HG02852 (cell line): ENCODE measurements at regions not wholly inside any gene's neighbourhood (a gene's known extent, or its start where the extent isn't known, plus 50 kb on each side); places are given as distances from the start of the nearest gene placed in this dataset.
"Not testable (repeated sequence)": the region's sequence is repeated elsewhere in the genome, so short reads cannot be mapped to it uniquely, and the experiment has no call there.

Source experiments
- ATAC-seq: cut with Tn5 transposase; IDR thresholded peaks from one replicate; pipeline ENCODE4 v1.9.1; 2021; ENCODE audit warnings: mild to moderate bottlenecking, moderate library complexity; ENCODE audit not compliant: unreplicated experiment

DNA sequence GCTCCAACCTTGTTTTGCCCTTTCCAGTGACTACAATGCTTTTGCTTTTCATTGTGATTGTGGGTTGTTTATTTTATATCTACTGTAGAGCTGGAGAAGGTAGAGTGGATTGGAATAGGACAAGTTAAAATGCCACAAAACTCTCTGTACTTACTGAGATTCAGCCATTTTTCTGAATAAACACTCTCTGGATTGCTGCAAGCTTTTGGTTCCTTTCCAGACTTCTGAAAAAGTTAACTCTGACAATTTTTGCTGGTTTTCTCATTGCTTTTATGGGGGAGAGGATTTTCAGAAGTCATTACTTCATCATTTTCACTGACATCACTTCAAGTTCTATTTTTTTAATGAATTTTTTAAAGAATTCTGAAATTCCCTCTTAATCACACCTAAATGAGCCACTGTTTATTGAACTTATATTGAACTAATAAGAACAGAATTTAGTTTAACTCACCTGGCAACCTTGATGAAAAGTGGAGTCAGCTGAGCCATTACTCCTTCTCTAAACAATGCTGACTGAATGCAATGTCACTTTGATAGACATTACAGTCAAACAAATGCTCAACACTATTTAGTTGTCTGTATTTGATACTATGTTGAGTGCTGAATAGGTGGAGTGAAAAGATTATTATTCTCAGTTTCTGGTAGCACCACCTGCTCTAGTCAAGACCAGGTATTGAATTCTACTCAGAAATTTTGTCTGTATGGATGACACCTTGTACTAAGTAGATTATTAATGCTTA, 303.5 kb downstream of the DLEU7 start:
- no peak for ATAC-seq

DNA sequence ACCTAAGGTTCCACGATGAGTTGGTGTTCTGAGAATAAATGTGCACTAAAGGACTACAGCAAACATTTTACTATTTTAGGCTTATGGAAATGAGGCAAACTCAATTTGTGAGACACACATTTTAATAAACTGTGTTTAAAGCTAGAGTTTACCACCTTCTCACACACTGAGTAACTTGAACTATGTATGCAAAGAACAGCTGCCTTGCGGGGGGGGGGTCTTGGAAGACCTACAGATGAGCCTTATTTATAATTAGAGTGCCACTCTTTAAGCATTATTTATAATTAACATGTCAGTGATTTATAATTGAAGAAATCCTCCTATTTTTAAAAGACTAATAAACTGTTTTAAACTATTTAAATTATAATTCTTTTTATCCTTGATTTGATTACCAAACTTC, 300.4 kb downstream of the DLEU7 start:
- ATAC-seq: no peak

DNA sequence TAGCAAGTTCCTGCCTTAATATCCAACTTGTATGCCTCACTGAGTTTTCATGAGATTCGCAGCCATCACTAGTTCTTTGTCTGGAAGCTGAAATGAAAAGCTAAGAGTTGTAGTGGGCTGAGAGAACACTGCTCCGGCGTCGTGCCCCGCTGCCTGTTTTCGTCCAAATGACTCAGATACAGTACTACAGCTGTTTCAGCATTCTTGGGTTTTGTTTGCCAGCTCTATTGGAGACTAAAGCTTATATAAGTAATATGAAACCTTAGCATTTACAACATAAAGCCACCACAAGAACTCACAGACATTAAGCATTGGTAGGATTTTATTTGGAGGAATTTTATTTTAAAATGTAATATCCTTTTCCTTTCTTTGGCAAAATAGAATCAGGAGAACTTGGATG, 299.7 kb downstream of the DLEU7 start:
- no peak for ATAC-seq

DNA sequence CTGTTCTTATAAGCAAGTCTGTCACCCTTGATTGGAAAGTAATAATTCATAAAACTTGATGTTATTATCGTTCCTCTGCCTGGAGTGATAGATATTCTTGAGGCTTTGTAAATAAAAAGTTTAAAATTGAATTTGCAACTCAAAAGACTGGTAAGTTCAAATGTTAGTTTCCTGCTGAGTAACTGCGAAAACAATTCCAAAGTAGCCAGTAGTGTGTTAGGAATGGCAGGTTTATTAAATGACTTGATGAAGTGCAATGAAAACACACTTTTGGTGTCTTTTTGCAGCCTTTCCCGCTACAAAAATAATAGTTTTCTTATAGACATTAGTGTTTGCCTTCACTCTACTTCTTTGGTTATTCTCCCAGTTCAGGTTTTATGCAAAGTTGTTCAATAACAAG, 299.3 kb downstream of the DLEU7 start:
- ATAC-seq: no peak

DNA sequence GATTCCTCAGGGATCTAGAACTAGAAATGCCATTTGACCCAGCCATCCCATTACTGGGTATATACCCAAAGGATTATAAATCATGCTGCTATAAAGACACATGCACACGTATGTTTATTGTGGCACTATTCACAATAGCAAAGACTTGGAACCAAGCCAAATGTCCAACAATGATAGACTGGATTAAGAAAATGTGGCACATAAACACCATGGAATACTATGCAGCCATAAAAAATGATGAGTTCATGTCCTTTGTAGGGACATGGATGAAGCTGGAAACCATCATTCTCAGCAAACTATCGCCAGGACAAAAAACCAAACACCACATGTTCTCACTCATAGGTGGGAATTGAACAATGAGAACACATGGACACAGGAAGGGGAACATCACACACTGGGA, 296.3 kb downstream of the DLEU7 start:
- ATAC-seq: not testable (repeated sequence)

DNA sequence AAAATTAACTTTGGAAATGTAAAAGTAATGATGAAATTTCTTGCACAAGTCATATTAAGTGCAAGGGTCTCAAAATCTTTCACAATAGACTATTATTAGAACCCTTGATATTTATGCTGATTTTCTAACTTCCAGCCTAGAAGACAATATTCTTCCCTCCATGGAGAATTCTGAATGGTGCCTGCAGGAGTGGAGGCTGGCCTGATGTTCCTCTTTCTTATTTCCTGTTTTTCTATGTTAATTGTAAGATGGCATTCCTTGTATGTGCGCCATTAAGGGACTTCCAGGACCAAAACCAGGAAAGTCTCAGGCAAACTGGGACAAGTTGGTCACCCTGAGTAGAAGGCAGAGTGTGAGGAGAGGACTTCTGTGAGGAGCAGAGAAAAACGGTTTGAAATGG, 294.9 kb downstream of the DLEU7 start:
- no peak for ATAC-seq

DNA sequence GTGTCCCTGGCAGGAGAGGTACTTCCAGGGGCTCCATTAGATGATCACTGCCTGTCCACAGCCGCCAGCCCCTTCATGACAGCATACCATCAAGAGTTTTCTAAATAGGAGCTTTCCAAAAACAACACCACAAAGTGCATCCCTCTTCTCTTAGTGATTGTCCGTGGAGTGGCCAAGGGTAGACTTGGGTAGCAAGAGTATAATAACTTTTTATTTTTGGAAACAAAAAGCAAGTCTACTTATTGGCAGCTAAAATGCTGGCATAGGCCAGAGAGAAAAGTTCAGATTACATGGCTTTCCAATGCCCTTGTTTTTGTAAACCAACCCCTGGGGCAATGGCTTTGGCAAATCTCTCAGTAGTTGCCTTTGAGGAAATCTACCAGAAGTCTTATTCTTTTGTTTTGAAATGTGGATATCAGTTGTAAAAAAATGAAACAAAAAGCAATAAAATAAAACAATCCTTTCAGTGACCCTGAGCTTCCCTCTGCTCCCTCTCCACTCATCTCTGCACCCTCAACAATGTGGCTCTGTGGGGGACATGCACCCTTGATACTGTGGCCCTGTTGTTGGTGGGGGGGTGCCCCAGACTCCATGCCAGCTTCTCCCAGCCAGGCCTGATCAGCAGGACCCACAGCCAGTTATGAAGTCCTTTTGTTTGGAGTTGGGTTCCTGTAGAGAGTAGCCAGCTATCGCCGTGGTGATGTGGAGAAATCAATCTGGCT, 294.1 kb downstream of the DLEU7 start:
- no peak for ATAC-seq

DNA sequence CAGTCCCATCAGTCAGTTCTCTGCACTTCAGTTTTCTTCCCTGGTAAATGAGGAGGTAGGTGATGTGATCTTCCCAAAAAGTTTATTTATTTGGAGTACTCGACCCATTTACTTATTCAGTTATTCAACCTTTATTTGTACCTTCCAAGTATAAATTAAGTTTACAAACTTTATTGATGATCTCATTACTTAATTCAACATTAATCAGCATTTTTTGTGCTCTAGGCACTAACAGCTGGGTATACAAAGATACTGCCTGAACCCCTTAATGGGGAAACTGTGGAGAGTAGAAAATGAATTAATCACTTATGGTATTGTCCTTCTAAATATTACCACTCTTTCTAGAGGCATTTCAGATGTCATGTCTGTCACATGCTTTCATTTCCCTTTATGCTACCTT, 293.3 kb downstream of the DLEU7 start:
- ATAC-seq: no peak

DNA sequence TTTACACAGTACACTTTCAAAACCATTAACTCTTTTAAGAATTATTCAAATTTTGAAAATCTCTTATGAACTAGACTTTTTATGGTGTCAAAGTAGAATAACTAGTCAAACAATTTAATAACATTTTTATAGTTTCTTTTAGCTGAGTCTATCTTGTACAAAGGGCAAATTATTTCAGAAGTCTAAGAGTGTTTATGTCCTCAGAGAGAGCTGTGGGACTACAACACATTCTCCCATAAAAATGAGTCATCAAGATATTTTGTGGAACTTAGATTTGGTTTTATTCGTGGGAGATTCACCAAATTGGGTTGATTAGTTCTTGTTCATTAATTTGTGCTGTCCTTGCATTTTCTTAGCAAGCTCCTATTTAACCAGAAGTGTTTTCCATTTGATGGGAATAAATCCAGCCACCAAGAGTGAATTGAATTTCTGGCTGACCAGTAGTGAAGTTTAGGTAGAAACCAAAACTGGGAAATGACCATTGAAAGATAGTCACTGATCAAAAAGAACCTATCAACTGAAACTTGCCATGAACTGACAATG, 291.0 kb downstream of the DLEU7 start:
- no peak for ATAC-seq

DNA sequence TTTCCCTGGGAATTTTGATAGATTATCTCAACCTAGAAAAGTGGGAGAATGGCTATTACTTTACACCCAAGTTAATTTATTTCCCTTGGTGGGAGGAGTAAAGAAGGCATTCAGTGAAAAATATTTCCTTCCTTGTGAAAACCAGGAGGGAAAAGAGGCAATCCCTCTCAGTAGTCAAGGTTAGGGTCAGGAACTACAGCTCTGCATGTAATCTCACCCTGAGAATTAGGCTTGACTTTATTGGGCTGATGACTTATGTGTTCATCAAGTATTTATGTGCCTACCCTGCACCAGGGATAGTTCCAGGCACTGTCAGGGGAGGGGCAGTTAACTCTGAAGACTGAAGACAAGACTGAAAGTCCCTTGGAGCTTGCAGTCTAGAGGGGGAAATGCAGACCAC, 281.8 kb downstream of the DLEU7 start:
- no peak for ATAC-seq

DNA sequence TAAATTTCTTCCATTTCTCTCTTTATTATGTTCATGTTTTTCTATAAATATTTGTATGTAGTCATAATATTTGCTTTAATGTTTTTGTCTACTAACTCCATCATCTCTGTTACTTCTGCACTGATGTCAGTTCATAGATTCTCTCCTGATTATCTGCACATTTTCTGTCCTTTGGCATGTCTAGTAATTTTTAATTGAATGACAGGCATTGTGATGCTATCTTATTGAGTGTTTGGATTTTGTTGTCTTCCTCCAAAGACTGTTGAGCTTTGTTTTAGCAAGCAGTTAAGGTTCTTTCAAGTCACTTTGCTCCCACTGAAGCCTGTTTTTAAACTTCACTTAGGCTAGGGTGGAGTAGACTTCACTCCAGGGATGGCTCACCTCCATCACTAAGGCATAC, 276.8 kb downstream of the DLEU7 start:
- ATAC-seq: no peak

DNA sequence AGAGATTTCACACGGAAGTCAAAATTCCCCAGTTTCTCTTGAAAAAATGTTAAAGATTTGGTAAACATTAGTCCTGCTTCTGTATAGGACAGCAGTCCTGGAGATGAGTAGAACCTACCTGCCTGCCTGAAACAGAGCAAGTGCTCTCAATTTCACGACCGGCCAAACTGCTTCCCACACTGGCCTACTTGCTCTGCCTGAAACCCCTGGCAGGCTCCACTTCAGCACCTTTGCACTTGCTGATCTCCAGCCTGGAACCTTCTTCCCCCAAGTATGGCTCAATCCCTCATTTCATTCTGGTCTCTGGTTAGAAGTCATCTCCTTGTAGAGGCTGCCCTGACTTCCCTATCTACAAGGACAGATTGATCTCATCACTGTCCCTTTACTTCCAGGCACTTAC, 271.4 kb downstream of the DLEU7 start:
- no peak for ATAC-seq

DNA sequence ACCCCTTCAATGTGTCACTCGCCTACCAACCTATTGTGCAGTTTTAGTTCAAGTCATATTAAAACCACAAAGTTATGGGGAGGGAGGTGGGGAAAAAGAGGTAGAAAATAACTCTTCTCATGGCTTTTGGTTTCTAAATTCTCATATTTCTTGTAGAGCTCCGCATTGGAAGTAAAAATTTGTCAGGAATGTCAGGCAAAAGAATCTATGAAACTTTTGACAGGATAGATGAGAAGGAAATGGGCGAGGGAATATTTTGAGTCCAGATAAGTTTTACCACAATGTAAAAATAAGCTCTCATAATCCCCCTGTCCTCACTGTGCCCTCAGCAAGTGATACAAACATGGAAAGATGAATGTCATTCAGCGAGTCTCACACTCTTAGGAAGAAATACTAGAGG, 270.4 kb downstream of the DLEU7 start:
- no peak for ATAC-seq

DNA sequence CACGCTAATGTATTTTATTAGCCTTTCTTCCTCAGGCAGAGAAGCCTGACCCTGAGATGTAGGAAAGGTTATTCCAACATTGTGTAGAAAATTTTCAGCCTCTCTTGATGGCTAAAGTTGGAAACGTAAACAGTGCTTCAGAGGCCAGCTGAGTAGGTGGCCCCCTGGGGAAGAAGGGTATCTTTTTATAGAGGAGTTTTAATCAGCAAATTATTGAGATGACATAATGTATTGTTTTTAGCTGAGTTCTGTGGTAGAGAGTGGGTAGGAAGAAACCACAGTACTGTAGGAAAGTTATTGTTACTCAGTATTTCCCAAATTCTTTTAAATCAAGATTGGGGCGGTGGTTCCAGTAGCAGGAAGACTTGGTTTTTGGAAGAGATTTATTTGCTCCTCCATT, 268.8 kb downstream of the DLEU7 start:
- ATAC-seq: no peak

DNA sequence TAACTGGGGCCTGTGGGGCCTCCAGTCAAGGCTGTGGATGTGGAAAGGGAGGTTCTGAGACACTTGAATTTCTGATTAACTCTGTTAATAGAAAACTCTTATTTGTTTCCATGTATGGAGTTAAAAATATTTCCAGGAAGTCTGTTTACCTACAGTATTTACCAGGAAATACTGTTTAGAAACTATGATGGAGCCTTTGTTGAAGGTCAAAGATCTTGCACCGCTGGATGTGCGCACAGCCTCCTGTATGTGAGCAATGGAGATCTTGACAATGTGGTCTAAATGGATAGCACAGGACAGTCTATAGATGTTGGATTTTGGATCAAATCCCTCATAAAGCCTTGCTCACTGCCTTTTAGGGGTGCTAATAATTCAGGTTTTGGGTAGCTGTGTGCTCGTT, 268.4 kb downstream of the DLEU7 start:
- ATAC-seq: no peak

DNA sequence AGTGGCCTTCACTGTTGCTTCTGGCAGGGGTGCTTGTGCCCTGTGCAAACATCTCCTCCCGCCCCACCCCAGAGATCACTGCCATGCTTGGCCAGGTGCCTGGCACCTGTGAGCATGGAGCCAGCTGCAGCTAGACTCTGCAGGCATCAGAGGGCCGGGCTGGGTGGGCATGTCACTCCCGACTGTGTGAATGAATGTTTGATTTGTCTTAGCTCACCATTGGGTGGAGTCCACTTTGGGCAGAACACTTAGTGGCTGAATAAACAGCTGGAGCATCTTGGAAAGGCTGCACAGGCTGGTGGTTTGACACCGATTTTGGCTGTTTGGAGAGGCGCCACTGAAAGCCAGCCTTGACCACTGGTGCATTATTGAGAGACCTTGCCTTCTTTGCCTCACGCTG, 267.3 kb downstream of the DLEU7 start:
- no peak for ATAC-seq

DNA sequence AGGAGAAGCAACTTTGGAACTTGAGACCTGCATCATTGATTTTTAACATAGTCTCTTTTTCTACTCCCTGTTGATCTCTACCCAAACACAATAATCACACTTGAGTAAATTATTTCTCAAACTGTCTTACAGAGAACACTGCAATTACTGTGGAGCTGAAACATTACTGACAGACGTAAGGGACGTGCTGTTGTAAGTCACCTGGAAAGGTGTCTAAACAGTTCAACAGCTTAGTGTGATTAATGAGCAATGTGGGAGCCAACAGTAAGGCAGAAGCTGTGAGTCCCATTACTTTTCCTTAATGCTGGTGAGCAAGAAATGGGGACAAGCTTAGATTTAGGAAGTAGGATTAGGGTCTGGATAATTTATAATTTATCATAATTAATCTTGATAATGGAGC, 265.7 kb downstream of the DLEU7 start:
- ATAC-seq: no peak

DNA sequence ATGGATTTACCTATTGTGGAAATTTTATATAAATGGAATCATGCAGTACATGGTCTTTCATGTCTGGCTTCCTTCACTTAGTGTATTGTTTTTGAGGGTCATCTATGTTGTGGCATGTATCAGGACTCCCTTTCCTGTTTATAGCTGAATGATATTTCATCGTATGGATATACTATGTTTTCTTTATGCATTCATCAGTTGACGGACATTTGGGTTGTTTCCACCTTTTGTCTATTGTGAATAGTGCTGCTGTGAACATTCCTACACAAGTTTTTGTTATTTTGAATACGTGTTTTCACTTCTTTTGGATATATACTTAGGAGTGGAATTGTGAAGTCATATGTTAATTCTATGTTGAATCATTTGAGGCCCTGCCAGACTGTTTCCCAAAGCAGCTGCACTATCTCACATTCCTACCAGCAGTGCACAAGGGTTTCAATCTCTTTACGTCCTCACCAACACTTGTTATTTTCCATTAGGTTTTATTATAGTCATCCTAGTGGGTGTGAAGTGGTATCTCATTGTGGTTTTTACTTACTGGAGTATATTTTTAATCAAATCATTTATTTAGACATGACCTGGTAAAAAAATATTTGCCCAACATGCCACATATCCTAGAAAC, 262.7 kb downstream of the DLEU7 start:
- ATAC-seq: no peak

DNA sequence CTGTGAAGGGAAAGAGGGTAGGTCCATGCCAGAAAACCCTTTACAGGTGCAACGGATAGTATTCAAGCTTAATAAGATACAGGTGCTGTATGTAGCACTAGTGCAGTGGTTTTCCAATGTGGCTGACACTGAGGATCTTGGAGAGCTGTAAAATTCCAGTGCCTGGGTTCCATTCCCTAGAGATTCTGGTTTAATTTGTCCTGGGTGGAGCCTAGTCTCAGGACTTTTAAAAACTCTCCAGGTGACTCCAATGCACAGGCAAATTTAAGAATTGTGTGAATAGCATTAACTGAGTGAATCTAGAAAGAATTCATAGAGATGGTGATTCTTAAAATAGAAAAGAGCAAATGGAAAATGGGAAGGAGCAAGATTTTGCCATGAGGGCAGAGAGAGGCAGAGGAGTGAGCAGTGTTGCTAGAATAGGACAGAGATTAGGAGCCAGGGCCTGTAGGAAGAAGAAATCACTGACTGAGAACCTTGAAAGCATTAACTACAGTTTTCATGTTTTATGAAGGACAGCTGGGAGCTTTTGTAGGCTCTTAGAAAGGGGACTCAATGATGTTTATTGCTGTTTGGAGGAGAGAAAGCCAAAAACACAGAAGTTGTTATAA, 261.8 kb downstream of the DLEU7 start:
- ATAC-seq: no peak

DNA sequence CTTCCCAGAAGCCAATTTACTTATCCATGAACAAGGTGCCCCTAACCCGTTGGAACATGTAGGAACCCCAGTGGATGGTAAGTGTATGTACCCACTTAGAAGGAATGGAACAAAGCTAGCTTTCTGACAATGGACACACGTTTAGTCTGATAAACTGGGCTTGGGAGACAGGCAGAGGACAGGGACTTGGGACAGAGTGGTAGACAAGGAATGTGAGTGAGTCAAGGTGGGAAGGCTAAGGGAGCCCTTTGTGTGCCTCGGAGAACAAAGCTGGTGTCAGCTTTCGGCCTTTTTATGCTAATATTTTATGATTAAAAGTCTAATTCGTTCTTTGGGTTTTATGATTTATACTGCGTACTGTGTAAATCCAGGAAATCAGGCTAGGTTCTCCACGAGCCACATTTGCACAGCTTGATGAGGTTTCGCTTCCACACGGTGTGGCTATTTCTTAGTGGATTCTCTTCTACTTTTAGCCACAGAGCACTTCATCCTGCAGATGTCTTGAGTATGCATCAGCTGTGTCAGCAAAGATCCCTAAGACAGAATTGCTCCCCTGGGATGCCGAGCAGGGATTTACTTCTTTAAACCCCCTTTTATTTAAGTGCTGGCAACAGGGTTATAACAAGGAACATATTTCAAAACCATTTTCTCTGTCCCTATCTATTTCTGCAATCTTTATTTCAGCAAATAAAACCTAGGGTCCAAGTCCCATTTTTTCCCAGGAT, 258.5 kb downstream of the DLEU7 start:
- no peak for ATAC-seq
